ENCODE measurements at regions not wholly inside any gene's neighbourhood (a gene's known extent, or its start where the extent isn't known, plus 50 kb on each side); places are given as distances from the start of the nearest gene placed in this dataset.

DNA sequence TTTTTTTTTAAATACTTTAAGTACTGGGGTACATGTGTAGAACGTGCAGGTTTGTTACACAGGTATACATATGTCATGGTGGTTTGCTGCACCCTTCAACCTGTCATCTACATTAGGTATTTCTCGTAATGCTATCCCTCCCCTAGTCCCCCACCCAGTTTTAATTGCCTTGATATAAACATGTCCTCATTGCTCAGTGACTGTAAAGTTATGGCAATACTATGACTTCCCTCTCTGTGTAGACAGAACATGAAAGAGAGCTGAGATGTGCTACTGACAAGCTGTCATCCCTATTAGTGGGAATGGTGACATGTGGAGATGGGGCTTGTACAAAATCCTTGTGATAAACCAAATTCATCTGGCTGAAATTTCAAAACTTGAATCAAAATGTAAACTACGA lies 449.7 kb upstream of the TRIB2 start:
- TF ChIP-seq ZNF274 (IDR thresholded peaks at IDR 0.05; ENCODE audit: low read depth, low read length): no peak
- no peak for TF ChIP-seq YY1 (IDR thresholded peaks at IDR 0.05; ENCODE audit: insufficient read depth, insufficient read length)
